CD14-positive monocyte (primary cell): ENCODE measurements at regions not wholly inside any gene's neighbourhood (a gene's known extent, or its start where the extent isn't known, plus 50 kb on each side); places are given as distances from the start of the nearest gene placed in this dataset.

Source experiments
- DNase-seq, 3 donors: peaks; one replicate each; pipeline ENCODE4 v3.0.0-alpha.2; 2011 to 2022
- H2AFZ ChIP-seq: 2 replicates; pipeline ENCODE4 v1.6.0; 2012; ENCODE audit warnings: mild to moderate bottlenecking, low read depth, low read length, inconsistent platforms; ENCODE audit not compliant: insufficient read depth, poor library complexity, severe bottlenecking
- H3K27ac ChIP-seq, 2 donors: 1 replicate in 1 of 2; 2 replicates in 1 of 2; pipeline ENCODE4 v1.5.1; 2012 to 2013; ENCODE audit warnings: low read length in 2 of 2, control low read depth in 1 of 2, inconsistent platforms in 1 of 2, low read depth in 1 of 2, mild to moderate bottlenecking in 1 of 2
- H3K27me3 ChIP-seq, 2 donors: one replicate each; pipeline versions ENCODE4 v1.6.0 to v1.6.1; 2011 to 2013; ENCODE audit warnings: low read length in 2 of 2; ENCODE audit not compliant: control insufficient read depth in 2 of 2, insufficient read depth in 2 of 2
- H3K36me3 ChIP-seq, 2 donors: replicated peaks in 1 of 2; 1 replicate in 1 of 2; 2 replicates in 1 of 2; pipeline versions ENCODE4 v1.5.1 to v1.6.1; 2012 to 2013; ENCODE audit warnings: low read length in 2 of 2, control low read depth in 1 of 2, inconsistent platforms in 1 of 2, mild to moderate bottlenecking in 1 of 2; ENCODE audit not compliant: insufficient read depth in 2 of 2, control insufficient read depth in 1 of 2
- H3K4me1 ChIP-seq, 2 donors: 1 replicate in 1 of 2; 2 replicates in 1 of 2; pipeline versions ENCODE4 v1.5.1 to v1.6.1; 2012 to 2013; ENCODE audit warnings: low read length in 2 of 2, control low read depth in 1 of 2, inconsistent platforms in 1 of 2, mild to moderate bottlenecking in 1 of 2, moderate library complexity in 1 of 2; ENCODE audit not compliant: insufficient read depth in 2 of 2, control insufficient read depth in 1 of 2
- H3K4me2 ChIP-seq: replicated peaks from 2 replicates; pipeline ENCODE3; 2012; ENCODE audit warnings: low read length, moderate library complexity, mild to moderate bottlenecking; ENCODE audit not compliant: poor library complexity, severe bottlenecking; ENCODE audit errors: extremely low read depth
- H3K4me3 ChIP-seq, 3 experiments: fragments of 200-600 bp in 1 of 3; sonication (generic) in 1 of 3; replicated peaks in 1 of 3; 1 replicate in 2 of 3; 2 replicates in 1 of 3; pipeline ENCODE4 v1.5.1; 2011 to 2013; ENCODE audit warnings: low read length in 3 of 3, mild to moderate bottlenecking in 3 of 3, control low read depth in 2 of 3, low read depth in 2 of 3, inconsistent platforms in 1 of 3, moderate library complexity in 1 of 3
- H3K79me2 ChIP-seq: 2 replicates; pipeline ENCODE4 v1.6.0; 2012; ENCODE audit warnings: mild to moderate bottlenecking, control low read depth, inconsistent platforms, low read length, moderate library complexity; ENCODE audit not compliant: insufficient read depth
- H3K9ac ChIP-seq: 2 replicates; pipeline ENCODE4 v1.6.0; 2017; ENCODE audit warnings: low read length, mild to moderate bottlenecking; ENCODE audit not compliant: insufficient read depth, poor library complexity, severe bottlenecking
- H3K9me3 ChIP-seq, 2 donors: replicated peaks in 1 of 2; 1 replicate in 1 of 2; 2 replicates in 1 of 2; pipeline versions ENCODE4 v1.5.1 to v1.6.1; 2012 to 2013; ENCODE audit warnings: low read length in 2 of 2, control low read depth in 1 of 2; ENCODE audit not compliant: control insufficient read depth in 1 of 2, insufficient read depth in 1 of 2
- H4K20me1 ChIP-seq: 2 replicates; pipeline ENCODE4 v1.6.0; 2012; ENCODE audit warnings: mild to moderate bottlenecking, low read length, control low read depth, moderate library complexity; ENCODE audit not compliant: insufficient read depth
- H3K27ac Mint-ChIP-seq, 7 donors: one replicate each; pipeline ENCODE4 v1.8.0; 2020; ENCODE audit warnings: mild to moderate bottlenecking in 7 of 7, mixed read lengths in 7 of 7, moderate library complexity in 6 of 7, inconsistent platforms in 2 of 7
- H3K27me3 Mint-ChIP-seq, 3 donors: one replicate each; pipeline ENCODE4 v1.8.0; 2021 to 2022; ENCODE audit warnings: low read depth in 3 of 3, mild to moderate bottlenecking in 3 of 3, mixed read lengths in 3 of 3, moderate library complexity in 3 of 3, inconsistent platforms in 1 of 3
- H3K36me3 Mint-ChIP-seq, 2 donors: one replicate each; pipeline ENCODE4 v1.8.0; 2020; ENCODE audit warnings: mixed read lengths in 2 of 2, inconsistent platforms in 1 of 2, mild to moderate bottlenecking in 1 of 2
- H3K4me1 Mint-ChIP-seq: one replicate; pipeline ENCODE4 v1.8.0; 2020; ENCODE audit warnings: mild to moderate bottlenecking, mixed read lengths
- H3K4me3 Mint-ChIP-seq, 2 donors: one replicate each; pipeline ENCODE4 v1.8.0; 2020; ENCODE audit warnings: mild to moderate bottlenecking in 2 of 2, mixed read lengths in 2 of 2, moderate library complexity in 1 of 2
- H3K9me3 Mint-ChIP-seq, 7 donors: one replicate each; pipeline ENCODE4 v1.8.0; 2020 to 2022; ENCODE audit warnings: mixed read lengths in 7 of 7, mild to moderate bottlenecking in 6 of 7, moderate library complexity in 6 of 7, inconsistent platforms in 2 of 7
- CTCF ChIP-seq: fragments of 200-600 bp; IDR thresholded peaks from one replicate; pipeline ENCODE4 v1.8.0; 2022; ENCODE audit warnings: antibody characterized with exemption, mild to moderate bottlenecking
- WGBS: methylation state at CpG from one replicate; pipeline ENCODE4 v1.1.5; 2013; ENCODE audit warnings: missing lambda C conversion rate; ENCODE audit not compliant: insufficient coverage; 5-methylcytosine and 5-hydroxymethylcytosine counted together
- intact Hi-C, 2 donors: fragments of 100-400 bp; cut with micrococcal nuclease; formaldehyde crosslinking; loops; one replicate each; pipeline versions ENCODE4 v1.15.0 to v1.15.1; 2023

DNA sequence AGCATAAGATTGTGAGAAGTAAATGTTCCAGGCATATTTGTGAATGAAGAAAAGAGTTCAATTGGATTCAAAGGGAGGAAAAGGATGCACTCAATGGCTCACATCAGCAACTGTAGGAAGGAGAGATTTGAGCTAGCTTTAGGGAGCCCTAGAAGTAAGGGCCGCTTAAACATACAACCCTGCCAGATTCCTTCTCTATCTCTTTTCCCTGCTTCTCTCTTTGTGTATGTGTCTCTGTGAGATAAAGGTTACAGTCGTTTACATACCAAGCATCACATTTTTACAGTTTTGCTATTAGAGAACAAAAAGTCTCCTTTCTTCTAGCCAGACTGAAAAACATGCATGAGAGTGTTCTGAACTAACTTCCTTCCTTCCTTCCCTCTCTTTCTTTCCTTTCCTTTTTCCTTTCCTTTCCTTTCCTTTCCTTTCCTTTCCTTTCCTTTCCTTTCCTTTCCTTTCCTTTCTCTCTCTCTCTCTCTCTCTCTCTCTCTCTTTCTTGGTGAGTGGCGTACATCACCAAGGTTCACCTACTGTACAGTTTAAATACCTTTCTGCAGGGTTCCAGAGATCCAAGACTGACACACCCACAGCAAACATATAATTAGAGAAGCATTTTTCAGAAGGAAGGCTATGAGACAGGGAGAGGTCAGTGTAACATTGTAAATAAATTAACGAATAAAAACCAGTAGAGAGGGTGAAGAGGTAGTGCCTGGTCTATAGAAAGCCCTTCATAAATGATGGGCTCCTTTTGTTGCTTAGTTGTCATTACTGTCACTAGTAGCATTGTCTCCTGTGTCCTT, 240.4 kb downstream of the ARL4A start:
- Histone ChIP-seq H2AFZ (no peak overlapping the region), H3K9ac (no peak overlapping the region), H3K79me2 (no peaks in the 10 kb centered on the region), H3K9me3 (no peaks in the 10 kb centered on the region), H3K4me2 (no peak overlapping the region), H3K4me3 (no peak overlapping the region), H3K27me3 (no peaks in the 10 kb centered on the region), H3K27ac (no peak overlapping the region), H3K36me3 (no peaks in the 10 kb centered on the region), H4K20me1 (no peaks in the 10 kb centered on the region), H3K4me1 (no peaks in the 10 kb centered on the region)
- Mint-ChIP-seq H3K9me3 (peaks cover 0 to 3% (median 2%) of the 10 kb centered on the region in 7 donors), H3K4me3 (no peak overlapping the region), H3K4me1 (no peaks in the 10 kb centered on the region), H3K27ac (no peak overlapping the region), H3K27me3 (peaks cover 0 to 2% (median 0%) of the 10 kb centered on the region in 3 donors), H3K36me3 (no peaks in the 10 kb centered on the region)
- WGBS, result no CpG with 5 or more reads among the region's 4 CpGs
- intact Hi-C loops, result no loop called here
- DNase-seq, result no peak
- no peak for TF ChIP-seq CTCF

DNA sequence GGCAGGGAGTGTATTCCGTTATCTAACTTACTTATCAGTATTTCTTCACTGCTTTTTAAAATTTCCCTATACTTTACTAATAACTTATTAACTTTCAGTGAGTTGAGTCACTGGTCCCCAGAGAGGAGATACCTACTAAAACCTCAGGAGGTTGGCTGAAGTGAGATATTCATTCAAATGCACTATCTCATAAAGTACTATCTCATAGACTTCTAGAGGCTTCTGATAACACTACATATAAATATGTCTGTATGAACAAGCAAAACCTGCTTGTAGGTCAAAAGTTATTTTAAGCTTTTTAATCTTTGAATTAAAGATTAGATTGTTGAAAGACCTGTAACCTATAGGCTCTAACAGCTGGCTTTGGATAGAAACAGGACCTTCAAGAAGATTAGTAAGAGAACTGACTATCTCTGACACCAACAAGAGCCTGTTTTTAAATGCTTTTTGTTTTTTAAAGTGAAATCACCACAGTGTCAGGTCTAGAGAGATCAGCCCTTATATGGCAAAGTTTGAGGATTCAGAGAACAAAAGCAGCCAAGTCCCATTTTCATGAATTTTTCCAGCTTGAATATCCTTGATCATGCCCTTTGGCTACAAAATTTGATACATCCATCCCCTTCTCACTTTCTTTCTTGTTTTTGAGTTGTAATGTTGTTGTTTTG, 242.2 kb downstream of the ARL4A start:
- Mint-ChIP-seq H3K4me3 (no peak overlapping the region), H3K36me3 (no peaks in the 10 kb centered on the region), H3K27ac (no peak overlapping the region), H3K4me1 (no peaks in the 10 kb centered on the region), H3K9me3 (peaks cover 0 to 3% (median 2%) of the 10 kb centered on the region in 7 donors), H3K27me3 (peaks cover 0 to 2% (median 0%) of the 10 kb centered on the region in 3 donors)
- H3K9ac ChIP-seq, result no peak overlapping the region
- no CpG with 5 or more reads among the region's 1 CpG for WGBS
- H3K4me1 ChIP-seq, result no peaks in the 10 kb centered on the region
- no peak overlapping the region for H2AFZ ChIP-seq
- intact Hi-C loops, result no loop called here
- H3K4me3 ChIP-seq, result no peak overlapping the region
- no peaks in the 10 kb centered on the region for H4K20me1 ChIP-seq
- TF ChIP-seq CTCF, result no peak
- H3K27ac ChIP-seq, result no peak overlapping the region
- no peaks in the 10 kb centered on the region for H3K79me2 ChIP-seq
- no peaks in the 10 kb centered on the region for H3K27me3 ChIP-seq
- H3K36me3 ChIP-seq, result no peaks in the 10 kb centered on the region
- DNase-seq, result no peak
- H3K9me3 ChIP-seq, result no peaks in the 10 kb centered on the region
- H3K4me2 ChIP-seq, result no peak overlapping the region
